ENCODE measurements at regions not wholly inside any gene's neighbourhood (a gene's known extent, or its start where the extent isn't known, plus 50 kb on each side); places are given as distances from the start of the nearest gene placed in this dataset.

- no peak for DNase-seq
These were observed 113.1 kb downstream of the ICOS start for GRCh38 chr2:204049635-204050034.

GRCh38 chr2:204050681-204051080 is 114.1 kb downstream of the ICOS start:
- DNase-seq: no peak

- no peak for DNase-seq
These were observed 114.9 kb downstream of the ICOS start for GRCh38 chr2:204051476-204051875.

- DNase-seq: no peak
These were observed 115.5 kb downstream of the ICOS start for GRCh38 chr2:204051984-204052556.

GRCh38 chr2:204059016-204059415 is 122.5 kb downstream of the ICOS start:
- DNase-seq: no peak

- no peak for DNase-seq
These were observed 124.3 kb downstream of the ICOS start for GRCh38 chr2:204060841-204061240.

- DNase-seq: no peak
These were observed 124.7 kb downstream of the ICOS start for GRCh38 chr2:204061241-204061640.

GRCh38 chr2:204064119-204064518 is 127.6 kb downstream of the ICOS start:
- DNase-seq: no peak

GRCh38 chr2:204065566-204065965 is 129.0 kb downstream of the ICOS start:
- DNase-seq: no peak

- no peak for DNase-seq
These were observed 129.5 kb downstream of the ICOS start for GRCh38 chr2:204066051-204066450.

GRCh38 chr2:204069804-204070203 is 133.2 kb downstream of the ICOS start:
- DNase-seq: no peak

GRCh38 chr2:204072443-204073324 is 136.1 kb downstream of the ICOS start:
- DNase-seq: peak; percentile 54

GRCh38 chr2:204074456-204074855 is 137.9 kb downstream of the ICOS start:
- DNase-seq: no peak

GRCh38 chr2:204078003-204078698 is 141.6 kb downstream of the ICOS start:
- DNase-seq: no peak

- no peak for DNase-seq
These were observed 145.2 kb downstream of the ICOS start for GRCh38 chr2:204081487-204082425.

GRCh38 chr2:204086167-204086566 is 149.6 kb downstream of the ICOS start:
- no peak for DNase-seq

- no peak for DNase-seq
These were observed 152.5 kb downstream of the ICOS start for GRCh38 chr2:204089105-204089504.

- DNase-seq: no peak
These were observed 153.0 kb downstream of the ICOS start for GRCh38 chr2:204089574-204089973.

- DNase-seq: no peak
These were observed 153.5 kb downstream of the ICOS start for GRCh38 chr2:204090021-204090420.

GRCh38 chr2:204104811-204105210 is 168.2 kb downstream of the ICOS start:
- no peak for DNase-seq

- peak; percentile 18 for DNase-seq
These were observed 171.8 kb downstream of the ICOS start for GRCh38 chr2:204108330-204108751.

- DNase-seq: no peak
These were observed 172.3 kb downstream of the ICOS start for GRCh38 chr2:204108781-204109295.

Measured in activated CD8-positive, alpha-beta memory T cell treated with anti-CD3 and anti-CD28 coated beads, Interleukin-2, amount 50 U/mL, for 4 hours (primary cell).